OCI-LY3 (cell line): ENCODE measurements at regions not wholly inside any gene's neighbourhood (a gene's known extent, or its start where the extent isn't known, plus 50 kb on each side); places are given as distances from the start of the nearest gene placed in this dataset.

Source experiments
- EZH2phosphoT487 ChIP-seq: fragments of 200-600 bp; shearing (Covaris generic); IDR thresholded peaks from 2 replicates; pipeline ENCODE4 v1.6.1; 2018; ENCODE audit warnings: antibody characterized with exemption, mixed run types, low read depth
- TF ChIP-seq, protein P1 (sequence below): fragments of 200-600, 300-600 bp; sonication (generic); IDR thresholded peaks from 2 replicates; pipeline ENCODE4 v1.5.1; 2014; ENCODE audit warnings: antibody characterized with exemption, low read length, low read depth

- TF ChIP-seq, protein P1, sequence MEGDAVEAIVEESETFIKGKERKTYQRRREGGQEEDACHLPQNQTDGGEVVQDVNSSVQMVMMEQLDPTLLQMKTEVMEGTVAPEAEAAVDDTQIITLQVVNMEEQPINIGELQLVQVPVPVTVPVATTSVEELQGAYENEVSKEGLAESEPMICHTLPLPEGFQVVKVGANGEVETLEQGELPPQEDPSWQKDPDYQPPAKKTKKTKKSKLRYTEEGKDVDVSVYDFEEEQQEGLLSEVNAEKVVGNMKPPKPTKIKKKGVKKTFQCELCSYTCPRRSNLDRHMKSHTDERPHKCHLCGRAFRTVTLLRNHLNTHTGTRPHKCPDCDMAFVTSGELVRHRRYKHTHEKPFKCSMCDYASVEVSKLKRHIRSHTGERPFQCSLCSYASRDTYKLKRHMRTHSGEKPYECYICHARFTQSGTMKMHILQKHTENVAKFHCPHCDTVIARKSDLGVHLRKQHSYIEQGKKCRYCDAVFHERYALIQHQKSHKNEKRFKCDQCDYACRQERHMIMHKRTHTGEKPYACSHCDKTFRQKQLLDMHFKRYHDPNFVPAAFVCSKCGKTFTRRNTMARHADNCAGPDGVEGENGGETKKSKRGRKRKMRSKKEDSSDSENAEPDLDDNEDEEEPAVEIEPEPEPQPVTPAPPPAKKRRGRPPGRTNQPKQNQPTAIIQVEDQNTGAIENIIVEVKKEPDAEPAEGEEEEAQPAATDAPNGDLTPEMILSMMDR: no peak
- TF ChIP-seq EZH2phosphoT487: no peak
Measured at GRCh38 chr16:85998171-85998867, 99.4 kb downstream of the IRF8 start.
